MM.1S (cell line): ENCODE measurements at regions not wholly inside any gene's neighbourhood (a gene's known extent, or its start where the extent isn't known, plus 50 kb on each side); places are given as distances from the start of the nearest gene placed in this dataset.

Experiments
- EZH2 ChIP-seq: fragments of 300-600 bp; sonication (generic); optimal IDR thresholded peaks from 2 replicates; pipeline ENCODE3; 2017; ENCODE audit warnings: low read depth, mild to moderate bottlenecking, antibody characterized with exemption, low read length, mixed read lengths
- EZH2phosphoT487 ChIP-seq: fragments of 300-600 bp; sonication (generic); IDR thresholded peaks from 2 replicates; pipeline ENCODE4 v1.6.1; 2018; ENCODE audit warnings: antibody characterized with exemption, low read length
- TF ChIP-seq, protein P1 (sequence below): fragments of 300-600 bp; sonication (generic); IDR thresholded peaks from 2 replicates; pipeline ENCODE4 v1.5.1; 2016; ENCODE audit warnings: antibody characterized with exemption, low read length, mixed read lengths

GRCh38 chr6:6884916-6885315, 222.8 kb upstream of the RREB1 start:
- TF ChIP-seq, protein P1, sequence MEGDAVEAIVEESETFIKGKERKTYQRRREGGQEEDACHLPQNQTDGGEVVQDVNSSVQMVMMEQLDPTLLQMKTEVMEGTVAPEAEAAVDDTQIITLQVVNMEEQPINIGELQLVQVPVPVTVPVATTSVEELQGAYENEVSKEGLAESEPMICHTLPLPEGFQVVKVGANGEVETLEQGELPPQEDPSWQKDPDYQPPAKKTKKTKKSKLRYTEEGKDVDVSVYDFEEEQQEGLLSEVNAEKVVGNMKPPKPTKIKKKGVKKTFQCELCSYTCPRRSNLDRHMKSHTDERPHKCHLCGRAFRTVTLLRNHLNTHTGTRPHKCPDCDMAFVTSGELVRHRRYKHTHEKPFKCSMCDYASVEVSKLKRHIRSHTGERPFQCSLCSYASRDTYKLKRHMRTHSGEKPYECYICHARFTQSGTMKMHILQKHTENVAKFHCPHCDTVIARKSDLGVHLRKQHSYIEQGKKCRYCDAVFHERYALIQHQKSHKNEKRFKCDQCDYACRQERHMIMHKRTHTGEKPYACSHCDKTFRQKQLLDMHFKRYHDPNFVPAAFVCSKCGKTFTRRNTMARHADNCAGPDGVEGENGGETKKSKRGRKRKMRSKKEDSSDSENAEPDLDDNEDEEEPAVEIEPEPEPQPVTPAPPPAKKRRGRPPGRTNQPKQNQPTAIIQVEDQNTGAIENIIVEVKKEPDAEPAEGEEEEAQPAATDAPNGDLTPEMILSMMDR, result no peak
- TF ChIP-seq EZH2 (no peak), EZH2phosphoT487 (no peak)
